Osteocyte (in vitro differentiated cells): ENCODE measurements at regions not wholly inside any gene's neighbourhood (a gene's known extent, or its start where the extent isn't known, plus 50 kb on each side); places are given as distances from the start of the nearest gene placed in this dataset.

Experiments
- DNase-seq: peaks from one replicate; pipeline ENCODE4 v3.0.0; 2021; ENCODE audit warnings: mixed read lengths; ENCODE audit not compliant: unreplicated experiment; ENCODE audit errors: extremely low spot score
- H3K27ac Mint-ChIP-seq: one replicate; pipeline ENCODE4 v1.8.0; 2021; ENCODE audit warnings: mild to moderate bottlenecking, mixed read lengths; ENCODE audit not compliant: unreplicated experiment
- H3K27me3 Mint-ChIP-seq: one replicate; pipeline ENCODE4 v1.8.0; 2021; ENCODE audit warnings: mixed read lengths; ENCODE audit not compliant: unreplicated experiment
- H3K36me3 Mint-ChIP-seq: one replicate; pipeline ENCODE4 v1.8.0; 2021; ENCODE audit warnings: mixed read lengths; ENCODE audit not compliant: unreplicated experiment
- H3K4me1 Mint-ChIP-seq: one replicate; pipeline ENCODE4 v1.8.0; 2021; ENCODE audit warnings: mixed read lengths; ENCODE audit not compliant: unreplicated experiment
- H3K4me3 Mint-ChIP-seq: one replicate; pipeline ENCODE4 v1.8.0; 2021; ENCODE audit warnings: mild to moderate bottlenecking, moderate library complexity, mixed read lengths; ENCODE audit not compliant: unreplicated experiment
- H3K9me3 Mint-ChIP-seq: one replicate; pipeline ENCODE4 v1.8.0; 2021; ENCODE audit warnings: mixed read lengths; ENCODE audit not compliant: unreplicated experiment
- TF ChIP-seq, protein P1 (sequence below): fragments of 200-600 bp; sonication (generic); IDR thresholded peaks from 2 replicates; pipeline ENCODE4 v1.5.0; 2021; ENCODE audit warnings: antibody characterized with exemption, mild to moderate bottlenecking, moderate library complexity

DNA sequence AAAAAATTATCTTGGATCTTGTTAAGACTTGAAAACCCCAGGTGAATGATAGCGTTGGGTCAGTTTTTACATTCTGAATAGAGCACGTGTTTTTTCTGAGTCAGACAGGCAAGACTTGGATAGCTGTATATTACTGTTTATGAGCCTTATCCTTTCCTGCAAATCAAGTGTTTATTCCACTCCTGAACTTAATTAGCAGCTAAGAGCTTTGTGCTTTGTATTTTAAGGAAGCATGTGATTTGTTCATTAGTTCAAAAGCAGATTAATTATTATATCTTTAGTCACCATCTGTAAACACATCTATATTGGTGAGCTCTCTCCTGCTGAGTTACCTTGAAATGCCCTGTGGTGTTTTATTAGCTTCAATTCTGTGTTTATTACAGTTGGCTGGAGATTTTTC lies 98.6 kb upstream of the PRPS1L1 start:
- H3K27ac Mint-ChIP-seq, result no peak overlapping the region
- H3K36me3 Mint-ChIP-seq, result no peaks in the 10 kb centered on the region
- peaks cover 32% of the 10 kb centered on the region for H3K27me3 Mint-ChIP-seq
- H3K9me3 Mint-ChIP-seq, result no peaks in the 10 kb centered on the region
- TF ChIP-seq, protein P1, sequence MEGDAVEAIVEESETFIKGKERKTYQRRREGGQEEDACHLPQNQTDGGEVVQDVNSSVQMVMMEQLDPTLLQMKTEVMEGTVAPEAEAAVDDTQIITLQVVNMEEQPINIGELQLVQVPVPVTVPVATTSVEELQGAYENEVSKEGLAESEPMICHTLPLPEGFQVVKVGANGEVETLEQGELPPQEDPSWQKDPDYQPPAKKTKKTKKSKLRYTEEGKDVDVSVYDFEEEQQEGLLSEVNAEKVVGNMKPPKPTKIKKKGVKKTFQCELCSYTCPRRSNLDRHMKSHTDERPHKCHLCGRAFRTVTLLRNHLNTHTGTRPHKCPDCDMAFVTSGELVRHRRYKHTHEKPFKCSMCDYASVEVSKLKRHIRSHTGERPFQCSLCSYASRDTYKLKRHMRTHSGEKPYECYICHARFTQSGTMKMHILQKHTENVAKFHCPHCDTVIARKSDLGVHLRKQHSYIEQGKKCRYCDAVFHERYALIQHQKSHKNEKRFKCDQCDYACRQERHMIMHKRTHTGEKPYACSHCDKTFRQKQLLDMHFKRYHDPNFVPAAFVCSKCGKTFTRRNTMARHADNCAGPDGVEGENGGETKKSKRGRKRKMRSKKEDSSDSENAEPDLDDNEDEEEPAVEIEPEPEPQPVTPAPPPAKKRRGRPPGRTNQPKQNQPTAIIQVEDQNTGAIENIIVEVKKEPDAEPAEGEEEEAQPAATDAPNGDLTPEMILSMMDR, result no peak
- DNase-seq, result no peak
- no peak overlapping the region for H3K4me3 Mint-ChIP-seq
- H3K4me1 Mint-ChIP-seq, result no peaks in the 10 kb centered on the region

DNA sequence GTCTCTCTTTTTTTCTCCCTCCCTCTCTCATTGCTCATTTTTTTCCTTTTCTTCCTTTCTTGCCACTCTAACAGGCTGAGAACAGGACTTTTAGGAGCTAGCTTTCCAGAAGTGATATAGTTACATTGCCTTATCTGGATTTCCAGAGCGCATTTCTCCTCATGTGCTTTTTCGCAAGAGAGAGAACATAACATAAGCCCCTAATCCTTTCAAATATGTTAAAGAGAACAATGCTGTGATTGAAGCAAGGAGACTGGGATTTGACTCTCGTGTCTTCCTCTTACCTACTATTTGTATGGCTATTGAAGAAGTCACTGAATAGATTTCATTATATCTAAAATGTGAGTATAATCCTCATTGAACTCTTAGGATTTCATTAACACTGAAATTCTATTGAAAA lies 101.2 kb upstream of the PRPS1L1 start:
- Mint-ChIP-seq H3K4me1 (no peaks in the 10 kb centered on the region), H3K9me3 (no peaks in the 10 kb centered on the region), H3K27ac (no peak overlapping the region), H3K27me3 (peaks cover 40% of the 10 kb centered on the region), H3K36me3 (no peaks in the 10 kb centered on the region), H3K4me3 (no peak overlapping the region)
- no peak for DNase-seq
- TF ChIP-seq, protein P1, result no peak

DNA sequence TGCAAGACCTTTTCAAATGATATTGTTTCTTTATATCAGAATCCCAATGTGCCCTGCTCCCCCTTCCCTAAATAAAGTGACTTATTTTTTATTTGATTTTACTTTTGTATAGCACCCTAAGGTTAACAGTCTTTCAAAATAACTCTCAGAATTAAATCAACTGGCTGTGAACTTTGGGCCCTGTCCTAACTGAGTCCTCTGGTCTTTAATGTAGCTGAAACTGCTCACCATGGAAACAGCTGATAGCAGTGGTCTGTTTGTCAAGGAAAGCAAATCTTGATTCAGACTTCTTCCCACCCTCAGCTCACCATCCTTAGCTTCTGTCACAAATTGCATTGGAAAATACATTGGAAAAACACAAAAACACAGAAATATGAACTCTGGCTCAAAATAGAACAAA lies 105.2 kb upstream of the PRPS1L1 start:
- DNase-seq, result no peak
- Mint-ChIP-seq H3K4me3 (no peak overlapping the region), H3K27me3 (peaks cover 33% of the 10 kb centered on the region), H3K9me3 (no peaks in the 10 kb centered on the region), H3K36me3 (no peaks in the 10 kb centered on the region), H3K4me1 (no peaks in the 10 kb centered on the region), H3K27ac (no peak overlapping the region)
- TF ChIP-seq, protein P1, result no peak

DNA sequence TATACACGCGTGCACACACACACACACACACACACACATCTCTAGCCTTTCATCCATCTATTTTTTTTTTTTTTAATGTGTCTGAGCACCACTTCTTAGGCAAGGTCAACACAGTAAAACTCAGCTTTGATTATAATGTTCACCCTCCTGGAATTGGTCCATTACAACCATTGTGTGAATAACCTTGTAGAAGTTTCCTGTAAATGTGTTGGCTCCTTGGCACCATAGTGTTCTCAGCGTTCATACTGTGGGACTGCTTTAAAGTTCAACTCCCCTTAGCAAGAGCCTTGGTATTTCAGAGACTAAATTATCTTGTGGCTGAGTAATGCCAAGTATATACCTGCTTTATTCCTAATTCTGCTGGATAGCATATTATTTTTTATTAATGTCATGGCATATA lies 106.3 kb upstream of the PRPS1L1 start:
- DNase-seq, result no peak

DNA sequence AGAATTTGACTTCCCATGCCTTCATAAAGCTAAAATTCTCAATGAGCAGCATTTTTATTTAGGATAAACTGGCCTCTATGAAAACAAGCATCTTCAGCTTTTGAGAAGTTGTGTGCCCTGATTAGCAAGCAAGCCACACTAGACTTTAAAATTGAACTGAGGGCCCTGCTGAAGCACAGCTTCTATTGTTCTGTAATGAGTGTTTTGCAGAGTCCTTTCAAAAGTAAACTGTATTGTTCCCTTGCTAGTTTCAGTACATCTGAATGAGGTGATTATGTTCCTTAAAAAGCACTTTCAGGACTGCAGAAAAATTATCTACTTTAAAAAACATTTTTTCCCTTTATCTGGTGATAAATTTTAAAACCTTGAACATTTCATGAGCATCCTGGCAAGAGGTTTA lies 113.3 kb upstream of the PRPS1L1 start:
- no peaks in the 10 kb centered on the region for H3K36me3 Mint-ChIP-seq
- H3K9me3 Mint-ChIP-seq, result no peaks in the 10 kb centered on the region
- no peak overlapping the region for H3K4me3 Mint-ChIP-seq
- no peak overlapping the region for H3K27ac Mint-ChIP-seq
- TF ChIP-seq, protein P1, result no peak
- DNase-seq, result no peak
- H3K4me1 Mint-ChIP-seq, result no peaks in the 10 kb centered on the region
- peaks cover 47% of the 10 kb centered on the region for H3K27me3 Mint-ChIP-seq

More for the DNA sequence above, 106.3 kb upstream of the PRPS1L1 start:
- TF ChIP-seq, protein P1, result no peak
- Mint-ChIP-seq H3K9me3 (no peaks in the 10 kb centered on the region), H3K36me3 (no peaks in the 10 kb centered on the region), H3K4me3 (no peak overlapping the region), H3K27me3 (peaks cover 30% of the 10 kb centered on the region), H3K27ac (no peak overlapping the region), H3K4me1 (no peaks in the 10 kb centered on the region)
